A549 (cell line): ENCODE measurements at regions not wholly inside any gene's neighbourhood (a gene's known extent, or its start where the extent isn't known, plus 50 kb on each side); places are given as distances from the start of the nearest gene placed in this dataset.

Source experiments
- MYC ChIP-seq: IDR thresholded peaks from 2 replicates; pipeline ENCODE4 v1.6.1; 2012; ENCODE audit warnings: mild to moderate bottlenecking, inconsistent platforms, low read length, improper control_type of control experiment, borderline replicate concordance
- SMC3 ChIP-seq: fragments of >200 bp; sonication (Bioruptor Twin); formaldehyde crosslinking; IDR thresholded peaks from 3 replicates; pipeline ENCODE4 v1.6.1; 2018; ENCODE audit warnings: inconsistent platforms
- TF ChIP-seq, protein P1 (sequence below): fragments of >200 bp; sonication (Bioruptor Twin); formaldehyde crosslinking; IDR thresholded peaks from 3 replicates; pipeline ENCODE4 v1.5.1; 2016

GRCh38 chr13:62879071-62879470 is 1463.4 kb upstream of the PCDH20 start:
- TF ChIP-seq, protein P1, sequence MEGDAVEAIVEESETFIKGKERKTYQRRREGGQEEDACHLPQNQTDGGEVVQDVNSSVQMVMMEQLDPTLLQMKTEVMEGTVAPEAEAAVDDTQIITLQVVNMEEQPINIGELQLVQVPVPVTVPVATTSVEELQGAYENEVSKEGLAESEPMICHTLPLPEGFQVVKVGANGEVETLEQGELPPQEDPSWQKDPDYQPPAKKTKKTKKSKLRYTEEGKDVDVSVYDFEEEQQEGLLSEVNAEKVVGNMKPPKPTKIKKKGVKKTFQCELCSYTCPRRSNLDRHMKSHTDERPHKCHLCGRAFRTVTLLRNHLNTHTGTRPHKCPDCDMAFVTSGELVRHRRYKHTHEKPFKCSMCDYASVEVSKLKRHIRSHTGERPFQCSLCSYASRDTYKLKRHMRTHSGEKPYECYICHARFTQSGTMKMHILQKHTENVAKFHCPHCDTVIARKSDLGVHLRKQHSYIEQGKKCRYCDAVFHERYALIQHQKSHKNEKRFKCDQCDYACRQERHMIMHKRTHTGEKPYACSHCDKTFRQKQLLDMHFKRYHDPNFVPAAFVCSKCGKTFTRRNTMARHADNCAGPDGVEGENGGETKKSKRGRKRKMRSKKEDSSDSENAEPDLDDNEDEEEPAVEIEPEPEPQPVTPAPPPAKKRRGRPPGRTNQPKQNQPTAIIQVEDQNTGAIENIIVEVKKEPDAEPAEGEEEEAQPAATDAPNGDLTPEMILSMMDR: no peak
- no peak for TF ChIP-seq MYC
- no peak for TF ChIP-seq SMC3
